IMR-90 (cell line): ENCODE measurements at regions not wholly inside any gene's neighbourhood (a gene's known extent, or its start where the extent isn't known, plus 50 kb on each side); places are given as distances from the start of the nearest gene placed in this dataset.

Experiments
- ATAC-seq: fragments of 200-7000 bp; cut with Tn5 transposase; 2 replicates; pipeline ENCODE4 v1.9.1; 2020; ENCODE audit warnings: low read depth, mild to moderate bottlenecking, moderate library complexity
- BruUV-seq: library from RNA; stranded (reverse); fragments of 400-500 nt; replicated peaks from 2 replicates; lab custom pipeline; 2021; lab: Mats Ljungman, UMichigan
- CTCF ChIA-PET: fragments of 300-600 bp; formaldehyde crosslinking; extraction: SDS; loops from one replicate; lab custom pipeline; 2021; ENCODE audit warnings: antibody characterized with exemption; lab: Yijun Ruan, JAX
- POLR2A ChIA-PET: fragments of 300-600 bp; sonication (Branson Sonifier 250); formaldehyde crosslinking; loops from one replicate; lab custom pipeline; 2022; ENCODE audit warnings: antibody characterized with exemption; ENCODE audit not compliant: unreplicated experiment; lab: Charles Lee
- DNase-seq: peaks from one replicate; pipeline ENCODE4 v3.0.0; 2013
- H2AFZ ChIP-seq: replicated peaks from 2 replicates; pipeline ENCODE3; 2013; ENCODE audit warnings: low read length, mild to moderate bottlenecking; ENCODE audit not compliant: poor library complexity
- H2AK5ac ChIP-seq: 2 replicates; pipeline ENCODE4 v1.6.1; 2013; ENCODE audit warnings: low read depth, low read length, inconsistent platforms
- H2AK9ac ChIP-seq: replicated peaks from 2 replicates; pipeline ENCODE3; 2013; ENCODE audit warnings: mild to moderate bottlenecking, low read depth, low read length, moderate library complexity; ENCODE audit not compliant: poor library complexity
- H2BK120ac ChIP-seq: 2 replicates; pipeline ENCODE4 v1.6.1; 2013; ENCODE audit warnings: low read depth, low read length, inconsistent platforms
- H2BK15ac ChIP-seq: 3 replicates; pipeline ENCODE4 v1.6.1; 2013; ENCODE audit warnings: low read depth, low read length, inconsistent platforms
- H2BK20ac ChIP-seq: 2 replicates; pipeline ENCODE4 v1.6.1; 2013; ENCODE audit warnings: low read depth, mild to moderate bottlenecking, inconsistent platforms, low read length, moderate library complexity
- H2BK5ac ChIP-seq: 2 replicates; pipeline ENCODE4 v1.6.1; 2013; ENCODE audit warnings: mild to moderate bottlenecking, low read depth, low read length, inconsistent platforms; ENCODE audit not compliant: poor library complexity, severe bottlenecking
- H3K14ac ChIP-seq: replicated peaks from 2 replicates; pipeline ENCODE4 v1.6.1; 2013; ENCODE audit warnings: low read depth, low read length, inconsistent platforms
- H3K18ac ChIP-seq: 2 replicates; pipeline ENCODE4 v1.6.1; 2013; ENCODE audit warnings: low read depth, low read length, control low read depth
- H3K23ac ChIP-seq: 2 replicates; pipeline ENCODE4 v1.6.1; 2013; ENCODE audit warnings: low read depth, low read length, inconsistent platforms
- H3K27ac ChIP-seq: 2 replicates; pipeline ENCODE4 v1.5.1; 2013; ENCODE audit warnings: mild to moderate bottlenecking, control low read depth, low read length; ENCODE audit not compliant: insufficient read depth
- H3K27me3 ChIP-seq: 2 replicates; pipeline ENCODE4 v1.6.1; 2013; ENCODE audit warnings: low read length; ENCODE audit not compliant: control insufficient read depth, insufficient read depth
- H3K36me3 ChIP-seq: 2 replicates; pipeline ENCODE4 v1.6.1; 2013; ENCODE audit warnings: low read length, mixed read lengths; ENCODE audit not compliant: control insufficient read depth, insufficient read depth
- H3K4ac ChIP-seq: 2 replicates; pipeline ENCODE4 v1.6.1; 2013; ENCODE audit warnings: low read depth, low read length, inconsistent platforms
- H3K4me1 ChIP-seq: 2 replicates; pipeline ENCODE4 v1.6.1; 2013; ENCODE audit warnings: low read length, mixed read lengths; ENCODE audit not compliant: control insufficient read depth, insufficient read depth
- H3K4me2 ChIP-seq: 2 replicates; pipeline ENCODE4 v1.6.1; 2013; ENCODE audit warnings: low read depth, mild to moderate bottlenecking, control low read depth, low read length, moderate library complexity
- H3K4me3 ChIP-seq: 2 replicates; pipeline ENCODE4 v1.5.1; 2013; ENCODE audit warnings: low read depth, mild to moderate bottlenecking, control low read depth, low read length, moderate library complexity; ENCODE audit not compliant: insufficient read depth
- H3K56ac ChIP-seq: 2 replicates; pipeline ENCODE4 v1.6.1; 2013; ENCODE audit warnings: low read length, inconsistent platforms; ENCODE audit not compliant: insufficient read depth; ENCODE audit errors: extremely low read depth
- H3K79me1 ChIP-seq, 2 experiments: 2 replicates each; pipeline ENCODE4 v1.6.1; 2013; ENCODE audit warnings: low read length in 2 of 2, inconsistent platforms in 1 of 2, low read depth in 1 of 2
- H3K9ac ChIP-seq: 2 replicates; pipeline ENCODE4 v1.6.1; 2013; ENCODE audit warnings: low read depth, low read length, control low read depth
- H3K9me1 ChIP-seq: 2 replicates; pipeline ENCODE4 v1.6.1; 2013; ENCODE audit warnings: low read length, inconsistent platforms; ENCODE audit not compliant: insufficient read depth
- H3K9me3 ChIP-seq: 2 replicates; pipeline ENCODE4 v1.6.1; 2013; ENCODE audit warnings: low read length; ENCODE audit not compliant: control insufficient read depth, insufficient read depth
- H4K20me1 ChIP-seq: 2 replicates; pipeline ENCODE4 v1.6.1; 2013; ENCODE audit warnings: low read length, inconsistent platforms; ENCODE audit not compliant: insufficient read depth
- H4K5ac ChIP-seq: 2 replicates; pipeline ENCODE4 v1.6.1; 2013; ENCODE audit warnings: mild to moderate bottlenecking, low read depth, low read length, control low read depth
- H4K8ac ChIP-seq, 2 experiments: 2 replicates each; pipeline ENCODE4 v1.6.1; 2013; ENCODE audit warnings: low read depth in 2 of 2, low read length in 2 of 2, control low read depth in 1 of 2, inconsistent platforms in 1 of 2
- H4K91ac ChIP-seq: 2 replicates; pipeline ENCODE4 v1.6.1; 2013; ENCODE audit warnings: low read depth, low read length, inconsistent platforms; ENCODE audit not compliant: insufficient read depth
- CEBPB ChIP-seq: IDR thresholded peaks from 2 replicates; pipeline ENCODE4 v1.6.1; 2012; ENCODE audit warnings: low read depth, low read length, improper control_type of control experiment
- FOS ChIP-seq: fragments of 150-350 bp; IDR thresholded peaks from 2 replicates; pipeline ENCODE4 v1.6.1; 2016; ENCODE audit warnings: low read depth, low read length
- MAZ ChIP-seq: IDR thresholded peaks from 2 replicates; pipeline ENCODE4 v1.6.1; 2012; ENCODE audit warnings: low read depth, mild to moderate bottlenecking, low read length, improper control_type of control experiment, moderate library complexity, borderline replicate concordance
- RCOR1 ChIP-seq: IDR thresholded peaks from 2 replicates; pipeline ENCODE4 v1.6.1; 2012; ENCODE audit warnings: mild to moderate bottlenecking, low read length, improper control_type of control experiment; ENCODE audit not compliant: insufficient replicate concordance
- WGBS, 2 experiments: methylation state at CpG; one replicate each; pipeline versions ENCODE4 v1.1.5 to v1.1.7; 2013; ENCODE audit warnings: missing lambda C conversion rate in 2 of 2; ENCODE audit not compliant: insufficient read length in 1 of 2; ENCODE audit errors: extremely low coverage in 2 of 2; 5-methylcytosine and 5-hydroxymethylcytosine counted together
- dilution Hi-C: fragments of 300-500 bp; cut with HindIII; formaldehyde crosslinking; loops from one replicate; pipeline ENCODE4 v1.14.3; 2018; ENCODE audit warnings: low sequenced_read_pairs; ENCODE audit not compliant: unreplicated experiment
- in situ Hi-C: fragments of 300-500 bp; cut with MboI; formaldehyde crosslinking; loops from 3 replicates; pipeline ENCODE4 v1.14.3; 2019; ENCODE audit warnings: low sequenced_read_pairs, inconsistent platforms, mixed read lengths
- intact Hi-C: fragments of 100-400 bp; cut with micrococcal nuclease; formaldehyde crosslinking; loops from 2 replicates; pipeline ENCODE4 v1.10.0; 2022
- TF ChIP-seq, protein P1 (sequence below): conservative IDR thresholded peaks from 2 replicates; pipeline ENCODE4 v1.5.1; 2012; ENCODE audit warnings: mild to moderate bottlenecking, low read depth, low read length, improper control_type of control experiment
- TF ChIP-seq, protein P2 (sequence below): fragments of 150-350 bp; IDR thresholded peaks from 2 replicates; pipeline ENCODE4 v1.6.1; 2016; ENCODE audit warnings: low read depth, mild to moderate bottlenecking, low read length, moderate library complexity, borderline replicate concordance

DNA sequence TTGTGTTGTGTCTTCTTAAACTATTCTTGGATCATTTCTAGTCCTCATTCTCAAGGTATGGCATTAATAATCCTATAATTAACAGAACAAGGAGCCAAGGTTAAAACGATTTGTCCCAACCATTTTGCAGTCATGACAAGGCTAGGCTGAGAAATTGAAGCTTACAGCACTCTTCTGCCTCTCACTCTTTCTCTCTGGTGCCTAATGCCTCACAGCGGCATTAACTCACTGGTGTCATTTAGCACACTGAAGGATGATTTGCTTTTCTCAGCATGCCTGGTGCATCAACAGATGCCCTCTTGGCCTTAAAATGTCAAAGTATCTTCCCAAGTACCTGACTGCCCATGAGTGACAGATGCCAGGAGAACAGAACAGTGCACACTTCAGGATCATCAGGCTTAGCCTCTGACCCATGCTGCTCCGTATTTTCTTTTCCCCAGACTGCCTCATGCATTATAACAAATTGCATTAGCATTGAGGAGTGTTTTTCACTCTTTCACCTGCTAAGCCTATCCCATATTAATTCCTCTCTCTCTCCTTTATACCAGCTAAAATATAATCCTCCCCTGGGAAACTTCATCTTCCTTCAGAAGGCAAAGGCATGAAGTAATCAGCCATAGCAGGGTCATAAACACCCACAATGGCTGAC lies 61.1 kb upstream of the SV2C start:
- H3K4me3 ChIP-seq, result no peak overlapping the region
- in situ Hi-C loops, result no loop called here
- CTCF ChIA-PET, result no interaction called here

More for the DNA sequence above, 61.1 kb upstream of the SV2C start:
- no peak overlapping the region for H3K4ac ChIP-seq
- no peak overlapping the region for H4K91ac ChIP-seq
- no peaks in the 10 kb centered on the region for H3K36me3 ChIP-seq
- no peak overlapping the region for H4K5ac ChIP-seq
- H3K79me1 ChIP-seq, result no peaks in the 10 kb centered on the region
- intact Hi-C loops, result no loop called here
- H3K9ac ChIP-seq, result no peak overlapping the region
- no peak overlapping the region for H4K8ac ChIP-seq
- no peak overlapping the region for H2BK5ac ChIP-seq
- no peaks in the 10 kb centered on the region for H3K27me3 ChIP-seq
- ATAC-seq (no peak), DNase-seq (no peak)
- H3K56ac ChIP-seq, result no peak overlapping the region
- no peak overlapping the region for H2BK120ac ChIP-seq
- H2AFZ ChIP-seq, result no peak overlapping the region
- dilution Hi-C loops, result no loop called here
- no peak overlapping the region for H3K27ac ChIP-seq
- no TSS peak for BruUV-seq
- no peak overlapping the region for H2AK5ac ChIP-seq
- H3K9me3 ChIP-seq, result peaks cover 2% of the 10 kb centered on the region; the same call in 1 of the 2 replicates
- H3K14ac ChIP-seq, result no peak overlapping the region
- H3K23ac ChIP-seq, result no peak overlapping the region
- H2BK20ac ChIP-seq, result no peak overlapping the region
- no peaks in the 10 kb centered on the region for H4K20me1 ChIP-seq
- no peaks in the 10 kb centered on the region for H3K4me1 ChIP-seq
- POLR2A ChIA-PET, result no interaction called here
- H3K9me1 ChIP-seq, result no peaks in the 10 kb centered on the region
- 20% methylated on average over 1 of the region's 3 CpGs; no CpG with 5 or more reads in 1 of the 2 experiments for WGBS, 2 experiments
- TF ChIP-seq, protein P1, sequence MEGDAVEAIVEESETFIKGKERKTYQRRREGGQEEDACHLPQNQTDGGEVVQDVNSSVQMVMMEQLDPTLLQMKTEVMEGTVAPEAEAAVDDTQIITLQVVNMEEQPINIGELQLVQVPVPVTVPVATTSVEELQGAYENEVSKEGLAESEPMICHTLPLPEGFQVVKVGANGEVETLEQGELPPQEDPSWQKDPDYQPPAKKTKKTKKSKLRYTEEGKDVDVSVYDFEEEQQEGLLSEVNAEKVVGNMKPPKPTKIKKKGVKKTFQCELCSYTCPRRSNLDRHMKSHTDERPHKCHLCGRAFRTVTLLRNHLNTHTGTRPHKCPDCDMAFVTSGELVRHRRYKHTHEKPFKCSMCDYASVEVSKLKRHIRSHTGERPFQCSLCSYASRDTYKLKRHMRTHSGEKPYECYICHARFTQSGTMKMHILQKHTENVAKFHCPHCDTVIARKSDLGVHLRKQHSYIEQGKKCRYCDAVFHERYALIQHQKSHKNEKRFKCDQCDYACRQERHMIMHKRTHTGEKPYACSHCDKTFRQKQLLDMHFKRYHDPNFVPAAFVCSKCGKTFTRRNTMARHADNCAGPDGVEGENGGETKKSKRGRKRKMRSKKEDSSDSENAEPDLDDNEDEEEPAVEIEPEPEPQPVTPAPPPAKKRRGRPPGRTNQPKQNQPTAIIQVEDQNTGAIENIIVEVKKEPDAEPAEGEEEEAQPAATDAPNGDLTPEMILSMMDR, result no peak
- no peak for TF ChIP-seq RCOR1
- no peak for TF ChIP-seq MAZ
- TF ChIP-seq CEBPB, result no peak
- TF ChIP-seq, protein P2, sequence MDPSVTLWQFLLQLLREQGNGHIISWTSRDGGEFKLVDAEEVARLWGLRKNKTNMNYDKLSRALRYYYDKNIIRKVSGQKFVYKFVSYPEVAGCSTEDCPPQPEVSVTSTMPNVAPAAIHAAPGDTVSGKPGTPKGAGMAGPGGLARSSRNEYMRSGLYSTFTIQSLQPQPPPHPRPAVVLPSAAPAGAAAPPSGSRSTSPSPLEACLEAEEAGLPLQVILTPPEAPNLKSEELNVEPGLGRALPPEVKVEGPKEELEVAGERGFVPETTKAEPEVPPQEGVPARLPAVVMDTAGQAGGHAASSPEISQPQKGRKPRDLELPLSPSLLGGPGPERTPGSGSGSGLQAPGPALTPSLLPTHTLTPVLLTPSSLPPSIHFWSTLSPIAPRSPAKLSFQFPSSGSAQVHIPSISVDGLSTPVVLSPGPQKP, result no peak
- no peak for TF ChIP-seq FOS
- no peak overlapping the region for H2BK15ac ChIP-seq
- H2AK9ac ChIP-seq, result no peak overlapping the region
- H3K4me2 ChIP-seq, result no peak overlapping the region
- no peak overlapping the region for H3K18ac ChIP-seq
